ENCODE measurements at regions not wholly inside any gene's neighbourhood (a gene's known extent, or its start where the extent isn't known, plus 50 kb on each side); places are given as distances from the start of the nearest gene placed in this dataset.
"Not testable (repeated sequence)": the region's sequence is repeated elsewhere in the genome, so short reads cannot be mapped to it uniquely, and the experiment has no call there.

GRCh38 chr13:24997367-24997967, 98.5 kb upstream of the PABPC3 start:
- no peak for DNase-seq

GRCh38 chr13:24998433-24998832, 97.5 kb upstream of the PABPC3 start:
- DNase-seq, result no peak

GRCh38 chr13:25001476-25002206, 94.3 kb upstream of the PABPC3 start:
- DNase-seq, result no peak

- not testable (repeated sequence) for DNase-seq
Observed at GRCh38 chr13:25002311-25002710, 93.6 kb upstream of the PABPC3 start.

GRCh38 chr13:25004489-25004888, 91.4 kb upstream of the PABPC3 start:
- not testable (repeated sequence) for DNase-seq

- DNase-seq, result not testable (repeated sequence)
Observed at GRCh38 chr13:25005050-25005497, 90.9 kb upstream of the PABPC3 start.

GRCh38 chr13:25007389-25007788, 88.5 kb upstream of the PABPC3 start:
- DNase-seq, result not testable (repeated sequence)

GRCh38 chr13:25014398-25014973, 81.5 kb upstream of the PABPC3 start:
- DNase-seq, result not testable (repeated sequence)

- DNase-seq, result not testable (repeated sequence)
Observed at GRCh38 chr13:25017176-25017575, 78.8 kb upstream of the PABPC3 start.

GRCh38 chr13:25017808-25018728, 77.9 kb upstream of the PABPC3 start:
- peak; percentile 24 for DNase-seq

GRCh38 chr13:25018729-25019115, 77.2 kb upstream of the PABPC3 start:
- no peak for DNase-seq

- not testable (repeated sequence) for DNase-seq
Observed at GRCh38 chr13:25019741-25020140, 76.2 kb upstream of the PABPC3 start.

- no peak for DNase-seq
Observed at GRCh38 chr13:25024175-25024574, 71.8 kb upstream of the PABPC3 start.

GRCh38 chr13:25032160-25032559, 63.8 kb upstream of the PABPC3 start:
- no peak for DNase-seq

- no peak for DNase-seq
Observed at GRCh38 chr13:25034173-25034572, 61.8 kb upstream of the PABPC3 start.

GRCh38 chr13:25037057-25037813, 58.7 kb upstream of the PABPC3 start:
- DNase-seq, result peak; percentile 31

GRCh38 chr13:25042151-25042865, 53.6 kb upstream of the PABPC3 start:
- DNase-seq, result no peak

- no peak for DNase-seq
Observed at GRCh38 chr13:25044071-25044470, 51.9 kb upstream of the PABPC3 start.

Measured in NCI-H1105 (cell line).